ENCODE measurements at regions not wholly inside any gene's neighbourhood (a gene's known extent, or its start where the extent isn't known, plus 50 kb on each side); places are given as distances from the start of the nearest gene placed in this dataset.
A peak's percentile ranks its signal among the peaks of the same experiment; 100 is the strongest.

- Histone ChIP-seq H3K4me3 (replicated peaks in 1 of 3; ENCODE audit: insufficient read depth in 1 of 3, low read depth in 2 of 3, low read length in 3 of 3) (no peak overlapping the region), H4K20me1 (ENCODE audit: insufficient read depth, low read length) (no peaks in the 10 kb centered on the region), H3K4me2 (ENCODE audit: low read depth, low read length) (no peak overlapping the region), H3K9me3 (ENCODE audit: low read length) (no peaks in the 10 kb centered on the region), H3K36me3 (replicated peaks in 1 of 2; ENCODE audit: control insufficient read depth in 1 of 2, insufficient read depth in 2 of 2, low read length in 2 of 2) (no peaks in the 10 kb centered on the region), H2AFZ (ENCODE audit: low read length) (no peak overlapping the region), H3K27me3 (ENCODE audit: control insufficient read depth in 1 of 2, insufficient read depth in 2 of 2, low read length in 2 of 2) (no peaks in the 10 kb centered on the region), H3K79me2 (ENCODE audit: insufficient read depth, low read length) (no peaks in the 10 kb centered on the region), H3K4me1 (ENCODE audit: insufficient read depth, low read length) (no peaks in the 10 kb centered on the region), H3K27ac (ENCODE audit: extremely low read length, insufficient read depth, low read length) (no peak overlapping the region), H3K9ac (ENCODE audit: insufficient read depth, low read depth, low read length) (no peak overlapping the region)
- in situ Hi-C loops (cut with HindIII; ENCODE audit: extremely low pct_ligation_motif_present, low pct_unique_long_range_greater_than_20kb) (no loop called here), intact Hi-C loops (cut with micrococcal nuclease; ENCODE audit: unreplicated experiment) (no loop called here)
- ATAC-seq (no peak), DNase-seq (ENCODE audit: low spot score) (no peak), FAIRE-seq (no peak)
- ChIA-PET CTCF (ENCODE audit: low intra/inter-chr PET ratio, low total read pairs) (no interaction called here), POLR2A (no interaction called here)
- no TSS peak for BruUV-seq (replicated peaks)
- TF ChIP-seq ZNF343 (CRISPR knock-in tag; IDR thresholded peaks at IDR 0.05), result no peak
- TF ChIP-seq ZNF460 (CRISPR knock-in tag; IDR thresholded peaks at IDR 0.05; ENCODE audit: borderline replicate concordance), result no peak
- no peak for TF ChIP-seq ZNF746 (CRISPR knock-in tag; IDR thresholded peaks at IDR 0.05)
- TF ChIP-seq ZNF615 (CRISPR knock-in tag; IDR thresholded peaks at IDR 0.05; ENCODE audit: borderline replicate concordance), result no peak
- TF ChIP-seq TRAFD1 (CRISPR knock-in tag; IDR thresholded peaks at IDR 0.05; ENCODE audit: borderline replicate concordance), result no peak
- TF ChIP-seq SNAPC2 (CRISPR knock-in tag; IDR thresholded peaks at IDR 0.05), result no peak
- TF ChIP-seq SETDB1 (CRISPR knock-in tag; IDR thresholded peaks at IDR 0.05; ENCODE audit: borderline replicate concordance), result no peak
- no peak for TF ChIP-seq ZSCAN29 (CRISPR knock-in tag; conservative IDR thresholded peaks at IDR 0.05)
- WGBS (ENCODE audit: low lambda C conversion rate), result 0% methylated on average over 4 of the region's 4 CpGs
Observed at GRCh38 chr5:120344181-120344580, 119.9 kb upstream of the PRR16 start.

DNA sequence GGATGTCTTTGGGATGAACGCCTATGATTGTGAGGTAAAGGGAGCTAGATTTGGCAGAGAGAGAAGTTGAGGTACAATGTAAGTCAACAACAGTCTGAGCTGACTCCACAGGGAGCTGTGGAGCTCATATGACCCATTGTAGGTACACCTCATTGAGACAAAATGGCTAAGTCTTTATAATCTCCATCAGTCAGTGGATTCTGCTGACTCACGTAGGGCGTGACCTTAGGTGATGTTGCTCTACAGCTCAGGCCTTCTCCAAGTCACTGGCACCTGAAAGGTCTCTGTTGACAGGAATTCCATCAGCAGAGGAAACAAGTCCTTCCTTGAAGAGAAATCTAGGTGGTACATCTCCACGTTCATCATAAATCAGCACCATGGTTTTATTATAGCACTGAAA lies 118.2 kb upstream of the PRR16 start:
- in situ Hi-C loops (cut with HindIII; ENCODE audit: extremely low pct_ligation_motif_present, low pct_unique_long_range_greater_than_20kb) (no loop called here), intact Hi-C loops (cut with micrococcal nuclease; ENCODE audit: unreplicated experiment) (no loop called here)
- Histone ChIP-seq H3K4me1 (ENCODE audit: insufficient read depth, low read length) (no peaks in the 10 kb centered on the region), H2AFZ (ENCODE audit: low read length) (no peak overlapping the region), H3K4me3 (replicated peaks in 1 of 3; ENCODE audit: insufficient read depth in 1 of 3, low read depth in 2 of 3, low read length in 3 of 3) (no peak overlapping the region), H4K20me1 (ENCODE audit: insufficient read depth, low read length) (no peaks in the 10 kb centered on the region), H3K27me3 (ENCODE audit: control insufficient read depth in 1 of 2, insufficient read depth in 2 of 2, low read length in 2 of 2) (no peaks in the 10 kb centered on the region), H3K9ac (ENCODE audit: insufficient read depth, low read depth, low read length) (no peak overlapping the region), H3K4me2 (ENCODE audit: low read depth, low read length) (no peak overlapping the region), H3K36me3 (replicated peaks in 1 of 2; ENCODE audit: control insufficient read depth in 1 of 2, insufficient read depth in 2 of 2, low read length in 2 of 2) (no peaks in the 10 kb centered on the region), H3K79me2 (ENCODE audit: insufficient read depth, low read length) (no peaks in the 10 kb centered on the region), H3K9me3 (ENCODE audit: low read length) (peaks cover 7% of the 10 kb centered on the region), H3K27ac (ENCODE audit: extremely low read length, insufficient read depth, low read length) (no peak overlapping the region)
- FAIRE-seq (no peak), ATAC-seq (no peak), DNase-seq (ENCODE audit: low spot score) (no peak)
- BruUV-seq (replicated peaks), result no TSS peak
- WGBS (ENCODE audit: low lambda C conversion rate), result 0% methylated on average over 2 of the region's 4 CpGs
- CTCF ChIA-PET (ENCODE audit: low intra/inter-chr PET ratio, low total read pairs), result no interaction called here
- POLR2A ChIA-PET, result no interaction called here
- TF ChIP-seq NFE2L2 (IDR thresholded peaks at IDR 0.05; ENCODE audit: low read length) (peak; percentile 16; the same call in 1 of the 2 replicates), ELF1 (CRISPR knock-in tag; IDR thresholded peaks at IDR 0.05) (no peak), ZNF512 (CRISPR knock-in tag; IDR thresholded peaks at IDR 0.05) (no peak)

Data from HepG2 (cell line).